KOPT-K1 (cell line): ENCODE measurements at regions not wholly inside any gene's neighbourhood (a gene's known extent, or its start where the extent isn't known, plus 50 kb on each side); places are given as distances from the start of the nearest gene placed in this dataset.

ENCODE experiments used
- H3K27ac ChIP-seq: fragments of 200-600 bp; sonication (generic); 2 replicates; pipeline ENCODE4 v1.5.1; 2016; ENCODE audit warnings: antibody characterized with exemption, mild to moderate bottlenecking, low read depth, low read length; ENCODE audit not compliant: poor library complexity, severe bottlenecking
- H3K36me3 ChIP-seq: fragments of 200-600 bp; sonication (generic); 2 replicates; pipeline ENCODE4 v1.5.1; 2017; ENCODE audit warnings: antibody characterized with exemption, mild to moderate bottlenecking, low read length, moderate library complexity; ENCODE audit not compliant: insufficient read depth
- H3K9me3 ChIP-seq: fragments of 200-600 bp; sonication (generic); 2 replicates; pipeline ENCODE4 v1.5.1; 2017; ENCODE audit warnings: antibody characterized with exemption, low read length, mild to moderate bottlenecking; ENCODE audit not compliant: insufficient read depth, poor library complexity, severe bottlenecking

DNA sequence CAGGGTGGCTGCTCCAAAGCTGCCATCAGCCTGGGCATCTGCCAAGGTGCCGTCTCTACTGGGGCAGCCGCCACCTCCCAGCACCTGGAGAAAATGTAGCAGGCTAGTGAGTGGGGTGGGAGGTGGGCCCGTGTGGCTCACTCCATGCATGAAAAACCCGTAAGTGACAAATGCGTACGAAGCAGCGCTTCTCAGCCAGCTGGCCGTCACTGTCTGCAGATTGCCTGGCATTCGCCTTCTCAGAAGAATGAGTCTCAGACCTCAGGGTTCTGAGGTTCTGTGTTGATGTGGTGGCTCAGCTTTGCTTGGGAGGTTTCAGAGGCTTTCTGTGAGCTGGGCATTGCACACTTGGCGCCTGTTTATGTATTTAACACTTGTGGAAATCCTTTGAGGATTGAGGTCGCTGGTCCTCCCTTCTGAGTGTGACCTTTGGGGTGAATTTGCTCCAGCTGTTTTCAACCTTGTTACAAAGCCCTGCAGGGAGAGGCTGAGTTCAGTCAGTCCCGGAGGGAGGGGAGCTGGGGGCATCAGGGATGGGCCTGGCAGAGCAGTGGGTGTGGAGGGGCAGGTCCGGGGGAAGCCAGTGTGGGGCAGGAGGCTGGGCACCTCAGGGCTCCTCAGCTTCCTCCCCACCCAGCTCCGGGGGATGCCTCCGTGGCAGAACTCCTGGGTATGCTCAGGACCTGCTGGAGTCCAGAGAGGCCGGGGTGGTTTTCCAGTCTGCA, 977.0 kb downstream of the TBC1D22A start:
- no peak overlapping the region for H3K27ac ChIP-seq
- H3K36me3 ChIP-seq = no peaks in the 10 kb centered on the region
- H3K9me3 ChIP-seq = no peaks in the 10 kb centered on the region

DNA sequence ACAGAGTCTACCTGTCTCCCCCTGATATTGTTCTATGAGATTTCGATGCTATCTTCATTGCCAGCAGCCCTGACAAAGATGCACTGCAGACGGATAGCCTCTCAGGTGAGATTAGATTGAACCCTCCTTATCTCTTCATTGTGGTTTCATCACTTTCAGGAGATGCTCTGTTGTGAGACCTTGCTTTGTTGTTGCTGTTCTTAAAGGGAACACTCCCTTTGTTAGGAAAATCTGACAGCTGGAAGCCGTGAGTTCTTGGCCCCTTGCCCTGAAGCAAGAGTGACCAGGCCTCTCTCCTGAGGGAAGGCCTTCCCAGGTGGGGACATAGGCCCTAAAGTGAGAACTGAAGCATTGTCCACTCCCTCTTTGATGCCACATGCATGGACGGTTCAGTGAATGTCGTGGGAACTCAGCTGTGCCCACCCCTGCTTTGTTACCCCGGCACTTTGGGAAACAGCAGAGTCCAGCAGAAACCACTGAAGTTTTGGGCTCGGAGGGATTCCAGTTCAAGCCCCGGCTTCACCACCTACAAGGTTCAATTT, 976.1 kb downstream of the TBC1D22A start:
- H3K9me3 ChIP-seq = no peaks in the 10 kb centered on the region
- H3K36me3 ChIP-seq = no peaks in the 10 kb centered on the region
- no peak overlapping the region for H3K27ac ChIP-seq

DNA sequence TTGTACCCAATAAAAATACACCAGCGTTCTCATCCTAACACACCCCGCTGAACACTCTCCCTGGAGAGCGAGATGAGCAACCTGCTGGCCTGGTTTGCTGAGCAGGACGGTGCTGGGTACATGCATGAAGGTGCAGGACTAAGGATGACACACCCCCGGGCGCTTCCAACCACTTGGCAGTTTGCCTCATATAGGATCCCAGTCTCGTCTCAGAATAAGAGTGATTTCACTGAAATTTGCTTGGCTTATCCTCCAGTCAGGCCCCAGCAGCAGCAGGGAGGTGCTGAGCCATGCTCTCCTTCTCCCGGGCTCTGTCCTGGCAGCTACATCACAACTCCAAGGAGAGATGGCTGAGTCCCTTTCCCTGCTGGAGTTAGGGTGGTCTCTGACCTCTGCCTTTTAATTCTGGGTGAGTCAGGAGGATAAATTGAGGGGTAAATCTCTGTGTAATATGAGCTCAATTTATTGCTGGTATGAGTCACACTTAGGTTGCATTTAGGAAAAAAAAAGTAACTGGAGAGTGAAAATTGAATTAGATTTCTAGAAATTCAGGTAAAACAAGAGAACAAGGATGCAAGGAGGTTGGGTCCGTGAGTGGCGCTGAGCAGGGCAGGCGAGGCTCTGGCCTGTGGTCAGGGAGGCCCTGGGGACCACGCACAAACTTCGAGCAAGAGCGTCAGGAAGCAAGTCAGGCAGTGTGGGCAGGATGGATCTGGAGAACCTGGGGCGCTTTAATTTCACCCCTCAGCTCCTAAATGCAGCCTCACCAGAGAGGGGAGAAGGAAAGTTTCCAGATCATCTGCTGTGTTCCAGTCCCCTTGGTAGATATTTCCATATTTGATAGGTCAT, 974.0 kb downstream of the TBC1D22A start:
- Histone ChIP-seq H3K9me3 (peaks cover 4% of the 10 kb centered on the region), H3K36me3 (no peaks in the 10 kb centered on the region), H3K27ac (no peak overlapping the region)

DNA sequence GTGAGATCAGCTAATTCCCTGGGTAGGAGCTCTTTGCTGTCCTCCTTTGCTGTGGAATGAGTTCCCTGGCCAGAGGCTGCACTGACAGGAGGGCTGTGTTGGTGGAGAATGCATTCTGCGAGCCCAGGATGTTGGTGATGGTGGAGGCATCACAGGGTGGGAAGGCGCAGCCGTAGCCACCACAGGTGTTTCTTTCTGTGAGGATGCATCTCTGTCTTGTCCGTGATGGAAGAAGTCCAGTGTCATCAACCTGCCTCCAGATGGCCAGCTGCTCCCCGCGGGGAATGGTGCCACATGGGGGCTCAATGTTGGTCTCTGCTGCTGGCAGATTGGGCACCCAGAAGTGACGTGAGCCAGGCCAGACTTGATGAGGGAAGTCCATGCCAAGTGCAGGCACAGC, 972.1 kb downstream of the TBC1D22A start:
- Histone ChIP-seq H3K9me3 (peaks cover 11% of the 10 kb centered on the region), H3K36me3 (no peaks in the 10 kb centered on the region), H3K27ac (no peak overlapping the region)

DNA sequence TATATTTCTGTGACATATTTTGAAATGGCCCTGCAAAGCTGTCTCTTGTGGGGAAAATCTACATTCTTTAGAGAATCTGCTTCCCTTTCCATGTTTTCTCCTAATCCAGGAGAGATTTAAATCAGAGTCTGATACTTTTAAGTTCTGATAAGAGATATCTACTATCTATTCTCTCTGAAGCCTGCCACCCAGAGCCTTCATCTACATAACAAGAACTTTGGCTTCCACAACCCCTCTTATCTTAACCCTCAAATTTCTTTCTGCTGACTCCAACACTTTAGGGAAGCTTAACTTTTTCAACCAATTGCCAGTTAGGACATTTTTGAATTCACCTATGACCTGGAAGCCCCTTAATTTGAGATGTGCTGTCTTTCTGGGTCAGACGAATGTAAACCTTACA, 965.2 kb downstream of the TBC1D22A start:
- peaks cover 11% of the 10 kb centered on the region for H3K9me3 ChIP-seq
- no peaks in the 10 kb centered on the region for H3K36me3 ChIP-seq
- no peak overlapping the region for H3K27ac ChIP-seq

DNA sequence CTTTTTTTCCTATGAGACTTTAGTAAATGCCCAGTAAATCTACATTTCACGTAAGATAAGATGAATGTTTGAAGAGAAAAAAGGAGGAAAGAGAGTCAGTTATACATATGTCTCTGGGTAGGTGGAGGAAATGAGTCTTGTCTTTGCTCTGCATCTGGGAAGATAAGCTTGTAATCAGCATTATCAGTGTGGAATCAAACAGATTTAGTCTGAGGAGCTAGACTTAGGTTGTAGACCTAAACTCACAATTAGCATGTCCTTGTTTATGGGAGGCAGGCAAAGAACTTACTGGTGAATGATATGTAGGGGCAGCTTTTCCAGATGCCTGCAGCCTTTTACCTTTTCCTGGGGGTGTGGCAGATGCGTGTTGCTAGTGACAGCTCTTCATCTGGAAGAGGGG, 962.3 kb downstream of the TBC1D22A start:
- Histone ChIP-seq H3K9me3 (no peaks in the 10 kb centered on the region), H3K27ac (no peak overlapping the region), H3K36me3 (no peaks in the 10 kb centered on the region)

DNA sequence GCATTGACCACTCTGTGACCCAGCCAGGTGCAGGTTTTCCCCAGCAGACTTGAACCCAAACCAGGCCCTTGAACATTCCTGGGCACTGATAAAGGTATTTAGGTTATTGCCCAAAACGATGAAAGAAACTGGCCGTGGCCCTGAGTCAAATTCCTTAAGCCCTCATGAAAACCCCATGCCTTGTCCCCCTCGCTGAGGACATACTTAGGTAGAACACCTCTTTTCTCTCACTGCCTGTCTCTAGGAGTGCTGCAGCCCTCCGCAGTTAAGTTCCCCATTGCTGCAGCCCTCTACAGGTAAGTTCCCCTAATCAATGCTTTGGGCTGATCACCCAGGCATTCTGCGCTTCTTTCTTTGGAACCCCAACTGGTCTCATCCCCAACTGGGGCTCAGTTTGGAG, 961.6 kb downstream of the TBC1D22A start:
- Histone ChIP-seq H3K27ac (no peak overlapping the region), H3K36me3 (no peaks in the 10 kb centered on the region), H3K9me3 (no peaks in the 10 kb centered on the region)

DNA sequence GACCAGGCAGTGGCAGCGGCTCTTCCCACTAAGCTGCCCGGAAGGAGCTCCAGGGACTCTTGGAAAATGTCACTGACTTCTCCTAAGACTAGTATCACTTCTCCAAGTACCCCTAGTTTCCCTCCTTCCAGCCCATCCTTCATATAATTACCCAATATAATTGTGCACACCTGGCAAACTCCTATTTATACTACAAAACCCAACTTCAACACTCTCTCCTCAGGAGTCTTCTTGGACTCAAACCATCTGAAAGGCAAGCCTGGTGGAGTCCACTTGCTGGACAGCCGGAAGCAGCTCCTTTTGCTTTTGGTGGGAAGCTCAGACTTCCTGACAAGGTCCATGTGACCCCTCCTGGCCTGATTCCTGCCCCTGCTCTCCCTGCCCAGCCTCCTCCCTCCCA, 955.9 kb downstream of the TBC1D22A start:
- H3K27ac ChIP-seq = no peak overlapping the region
- H3K36me3 ChIP-seq = no peaks in the 10 kb centered on the region
- no peaks in the 10 kb centered on the region for H3K9me3 ChIP-seq

DNA sequence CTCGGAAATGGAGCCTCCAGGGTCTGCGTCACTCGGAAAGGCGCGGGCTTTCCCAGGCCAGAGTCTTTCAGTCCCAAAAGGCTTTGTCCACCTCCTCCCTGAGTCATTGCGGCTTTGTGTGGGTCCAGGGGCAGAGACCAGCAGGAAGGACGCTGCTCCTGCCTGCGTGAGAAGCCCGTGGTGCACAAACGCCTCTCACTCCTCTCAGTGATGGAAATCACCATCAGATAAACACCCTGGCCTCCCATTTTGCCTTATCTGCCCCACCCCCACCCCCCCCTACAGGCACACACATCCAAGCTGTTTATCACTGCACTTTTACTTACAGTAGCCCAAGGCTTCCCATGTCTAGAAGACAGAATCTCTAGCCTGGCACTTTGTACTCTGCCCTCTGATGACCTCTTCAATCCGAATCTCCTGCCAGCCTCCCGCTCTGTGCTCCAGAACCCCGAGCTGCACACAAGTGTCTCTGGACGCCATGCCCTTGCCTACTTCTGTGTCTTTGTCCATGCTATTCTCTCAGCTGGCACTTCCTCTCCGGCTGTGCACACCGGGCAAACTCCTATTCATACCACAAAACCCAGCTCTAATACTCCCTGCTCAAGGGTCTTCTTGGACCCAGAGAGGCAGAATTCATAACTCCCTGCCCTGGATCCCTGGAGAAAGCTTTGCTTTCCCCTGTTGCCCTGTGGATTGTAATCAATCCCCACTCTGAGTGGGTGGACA, 954.6 kb downstream of the TBC1D22A start:
- Histone ChIP-seq H3K9me3 (no peaks in the 10 kb centered on the region), H3K36me3 (no peaks in the 10 kb centered on the region), H3K27ac (no peak overlapping the region)

DNA sequence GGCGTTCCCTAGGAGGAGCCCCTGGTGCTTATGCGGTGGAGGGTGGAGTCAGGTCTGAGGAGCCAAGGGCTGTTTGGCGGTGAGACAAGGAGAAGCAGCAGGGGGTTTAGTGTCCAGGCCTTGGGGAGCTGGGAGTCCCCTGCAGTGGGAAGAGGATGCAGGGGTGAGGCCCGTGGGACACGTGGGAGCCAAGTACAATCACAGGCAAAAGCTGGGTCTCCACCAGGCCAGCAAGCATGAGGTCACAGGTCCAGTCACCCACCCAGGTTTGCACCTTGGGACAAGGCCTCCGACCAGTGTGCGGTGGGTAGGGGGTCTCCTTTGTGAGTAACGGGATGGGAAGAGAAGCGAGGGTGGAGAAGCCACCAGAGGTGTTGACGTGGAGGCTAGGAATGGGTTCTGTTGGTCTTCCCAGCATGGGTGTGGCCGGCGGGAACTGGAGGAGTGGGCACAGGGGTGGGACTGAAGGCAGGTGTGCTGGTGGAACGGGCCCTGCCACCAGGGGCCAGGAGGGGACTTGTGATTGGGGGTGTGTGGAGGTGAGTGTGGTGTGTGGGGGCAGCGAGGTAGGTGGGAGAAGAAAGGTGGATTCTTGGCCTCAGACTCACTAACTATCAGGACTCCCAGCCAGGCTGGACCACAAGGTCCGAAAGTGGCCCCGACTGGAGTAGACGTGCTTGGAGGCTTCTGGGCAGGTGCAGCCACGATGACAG, 953.6 kb downstream of the TBC1D22A start:
- no peak overlapping the region for H3K27ac ChIP-seq
- no peaks in the 10 kb centered on the region for H3K36me3 ChIP-seq
- H3K9me3 ChIP-seq = no peaks in the 10 kb centered on the region

DNA sequence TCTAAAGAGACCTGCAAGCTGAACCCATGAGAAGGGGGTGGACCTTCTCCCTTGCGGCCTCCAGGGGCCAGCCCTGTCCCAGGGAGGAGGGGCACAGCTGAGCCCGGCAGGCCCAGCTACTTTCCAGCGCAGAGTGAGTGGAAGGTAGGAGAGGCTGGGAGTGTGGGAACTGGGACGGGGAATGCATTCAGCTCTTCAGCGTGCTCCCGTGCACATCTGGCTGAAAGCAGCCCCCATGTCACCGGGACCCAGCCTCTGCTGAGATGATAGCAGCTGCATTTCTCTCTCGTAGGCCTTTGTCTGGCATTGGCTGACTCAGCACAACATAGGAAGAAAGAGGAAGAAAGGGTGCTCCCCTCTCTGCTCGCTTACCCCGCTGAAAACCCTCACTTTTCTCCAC, 951.5 kb downstream of the TBC1D22A start:
- no peaks in the 10 kb centered on the region for H3K9me3 ChIP-seq
- no peaks in the 10 kb centered on the region for H3K36me3 ChIP-seq
- H3K27ac ChIP-seq = no peak overlapping the region

DNA sequence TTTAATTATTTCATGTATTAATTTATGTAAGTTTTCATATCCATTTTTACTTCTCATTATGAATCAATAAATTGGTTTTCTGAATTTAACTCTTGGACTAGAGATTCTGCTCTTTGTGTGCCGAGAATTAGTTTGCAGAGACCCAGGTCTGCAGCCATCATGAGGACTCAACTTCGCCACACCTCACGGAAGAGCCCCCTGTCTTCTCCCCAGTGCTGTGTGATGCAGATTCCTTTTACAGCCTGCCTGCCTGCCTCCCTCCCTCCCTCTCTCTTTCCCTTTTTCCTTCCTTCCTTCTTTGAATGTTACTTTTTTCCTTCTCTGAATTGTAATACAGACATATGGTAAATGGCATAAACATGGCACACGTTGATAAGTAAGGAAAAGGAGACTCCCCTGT, 947.7 kb downstream of the TBC1D22A start:
- Histone ChIP-seq H3K9me3 (no peaks in the 10 kb centered on the region), H3K27ac (no peak overlapping the region), H3K36me3 (no peaks in the 10 kb centered on the region)

DNA sequence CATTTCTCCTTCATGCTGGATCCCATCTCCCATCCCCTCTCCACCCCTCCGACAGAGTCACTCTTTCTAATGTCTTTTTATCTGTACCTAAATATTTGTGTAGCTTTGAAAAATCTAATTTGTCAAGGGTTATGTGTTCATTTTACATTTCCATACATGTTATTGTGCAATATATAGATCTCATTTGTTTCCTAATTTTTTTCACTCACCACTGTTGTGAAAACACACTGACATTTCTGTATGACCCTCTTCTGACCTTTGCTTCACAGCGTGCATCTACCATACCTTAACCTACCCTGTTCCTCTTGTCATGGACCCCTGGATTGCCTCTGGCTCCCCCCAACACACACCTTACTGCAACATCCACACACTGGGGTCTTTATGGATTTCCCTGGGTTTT, 942.9 kb downstream of the TBC1D22A start:
- H3K27ac ChIP-seq = no peak overlapping the region
- no peaks in the 10 kb centered on the region for H3K9me3 ChIP-seq
- H3K36me3 ChIP-seq = no peaks in the 10 kb centered on the region

DNA sequence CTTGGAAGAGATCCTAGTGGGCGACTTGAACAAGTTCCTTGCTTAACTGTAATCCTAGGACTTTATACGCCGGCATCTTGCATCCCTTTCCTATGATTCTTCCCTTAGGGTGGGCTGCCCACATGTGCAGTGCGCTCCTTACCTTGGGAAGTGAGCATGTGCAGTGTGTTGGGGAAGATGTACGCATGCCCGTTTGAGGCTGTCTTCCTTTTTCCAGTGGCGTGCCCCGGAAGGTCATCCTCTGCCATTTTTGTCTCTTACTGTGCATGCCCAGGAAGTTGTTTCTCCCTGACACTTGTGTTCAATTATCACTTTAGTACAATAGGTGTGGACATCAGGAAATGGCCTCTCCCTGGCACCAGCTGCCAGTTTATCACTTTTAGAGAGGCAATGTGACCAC, 936.5 kb downstream of the TBC1D22A start:
- Histone ChIP-seq H3K27ac (no peak overlapping the region), H3K36me3 (no peaks in the 10 kb centered on the region), H3K9me3 (no peaks in the 10 kb centered on the region)

DNA sequence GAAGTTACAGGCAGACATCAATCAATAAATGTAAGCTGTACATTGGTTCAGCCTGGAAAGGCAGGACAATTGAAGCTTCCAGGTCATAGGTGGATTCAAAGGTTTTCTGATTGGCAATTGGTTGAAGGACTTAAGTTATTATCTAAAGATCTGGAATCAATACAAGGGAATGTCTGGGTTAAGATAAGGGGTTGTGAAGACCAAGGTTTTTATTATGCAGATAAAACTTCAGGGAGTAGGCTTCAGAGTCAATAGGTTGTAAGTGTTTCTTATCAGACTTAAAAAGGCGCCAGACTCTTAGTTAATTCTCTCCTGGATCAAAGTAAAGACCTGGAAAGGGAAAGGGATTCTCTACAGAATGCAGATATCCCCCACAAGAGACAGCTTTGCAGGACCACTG, 935.4 kb downstream of the TBC1D22A start:
- Histone ChIP-seq H3K27ac (no peak overlapping the region), H3K36me3 (no peaks in the 10 kb centered on the region), H3K9me3 (no peaks in the 10 kb centered on the region)
